HCT116 (cell line): ENCODE measurements at regions not wholly inside any gene's neighbourhood (a gene's known extent, or its start where the extent isn't known, plus 50 kb on each side); places are given as distances from the start of the nearest gene placed in this dataset.

Experiments used
- ATAC-seq: fragments of 200-7000 bp; cut with Tn5 transposase; 2 replicates; pipeline ENCODE4 v1.9.1; 2020; ENCODE audit warnings: mild to moderate bottlenecking, moderate library complexity
- BruUV-seq: library from RNA; stranded (reverse); fragments of 400-500 nt; replicated peaks from 2 replicates; lab custom pipeline; 2021; lab: Mats Ljungman, UMichigan
- CTCF ChIA-PET: fragments of 300-600 bp; sonication (Branson Sonifier 250); formaldehyde crosslinking; loops from one replicate; lab custom pipeline; 2021; ENCODE audit warnings: antibody characterized with exemption; lab: Charles Lee
- POLR2A ChIA-PET: fragments of 300-600, 350-600 bp; sonication (Branson Sonifier 250); formaldehyde crosslinking; loops from one replicate; lab custom pipeline; 2021; ENCODE audit warnings: antibody characterized with exemption; lab: Charles Lee
- RAD21 ChIA-PET, 2 experiments: fragments of 300-600 bp; sonication (Branson Sonifier 250); formaldehyde crosslinking; loops; one replicate each; lab custom pipeline; 2023; ENCODE audit warnings: low total read pairs in 2 of 2; ENCODE audit not compliant: uncharacterized antibody in 2 of 2, unreplicated experiment in 2 of 2, low non-redundant PET in 1 of 2; lab: Charles Lee
- DNase-seq: peaks from one replicate; pipeline ENCODE4 v3.0.0-alpha.2; 2010; ENCODE audit warnings: low read depth, low spot score
- H2AFZ ChIP-seq: fragments of 200-600 bp; shearing (Covaris generic), sonication (generic); 2 replicates; pipeline ENCODE4 v1.6.1; 2017; ENCODE audit warnings: low read depth, mixed run types, mixed read lengths, antibody characterized with exemption, low read length; ENCODE audit not compliant: poor library complexity, severe bottlenecking
- H3K27ac ChIP-seq: 2 replicates; pipeline ENCODE4 v1.5.1; 2012; ENCODE audit warnings: low read depth, low read length
- H3K27me3 ChIP-seq: fragments of 200-600 bp; sonication (generic); 2 replicates; pipeline ENCODE4 v1.6.1; 2016; ENCODE audit warnings: mixed run types, low read length, mixed read lengths; ENCODE audit not compliant: insufficient read depth
- H3K36me3 ChIP-seq, 2 experiments: fragments of 200-500 bp in 1 of 2; fragments of 200-600 bp in 1 of 2; sonication (Bioruptor generic) in 1 of 2; sonication (generic) in 1 of 2; 2 replicates each; pipeline versions ENCODE4 v1.5.1 to v1.6.1; 2014 to 2016; ENCODE audit warnings: low read length in 2 of 2, inconsistent platforms in 1 of 2, mixed read lengths in 1 of 2, mixed run types in 1 of 2; ENCODE audit not compliant: insufficient read depth in 2 of 2, control insufficient read depth in 1 of 2
- H3K4me1 ChIP-seq, 2 experiments: fragments of 200-600 bp in 1 of 2; sonication (generic) in 1 of 2; 2 replicates each; pipeline versions ENCODE4 v1.5.1 to v1.6.1; 2012 to 2017; ENCODE audit warnings: low read length in 2 of 2, inconsistent platforms in 1 of 2, mild to moderate bottlenecking in 1 of 2, mixed read lengths in 1 of 2, mixed run types in 1 of 2, moderate library complexity in 1 of 2; ENCODE audit not compliant: insufficient read depth in 2 of 2, control insufficient read depth in 1 of 2
- H3K4me2 ChIP-seq: fragments of 200-600 bp; sonication (generic); 2 replicates; pipeline ENCODE4 v1.6.1; 2017; ENCODE audit warnings: mixed run types, low read length, mixed read lengths
- H3K4me3 ChIP-seq, 2 experiments: fragments of 200-600 bp in 1 of 2; sonication (generic) in 1 of 2; replicated peaks in 1 of 2; 2 replicates each; pipeline ENCODE4 v1.5.1; 2011 to 2016; ENCODE audit warnings: low read length in 2 of 2, control low read depth in 1 of 2, low read depth in 1 of 2, mild to moderate bottlenecking in 1 of 2, mixed read lengths in 1 of 2, mixed run types in 1 of 2
- H3K79me2 ChIP-seq: fragments of 200-600 bp; sonication (generic); 2 replicates; pipeline ENCODE4 v1.6.1; 2017; ENCODE audit warnings: mild to moderate bottlenecking, mixed run types, low read length, moderate library complexity, mixed read lengths; ENCODE audit not compliant: insufficient read depth
- H3K9ac ChIP-seq: fragments of 200-600 bp; sonication (generic); 2 replicates; pipeline ENCODE4 v1.6.1; 2016; ENCODE audit warnings: low read length, mixed read lengths
- H3K9me2 ChIP-seq: fragments of 200-600 bp; sonication (generic), shearing (Covaris generic); 2 replicates; pipeline ENCODE4 v1.6.1; 2017; ENCODE audit warnings: mixed run types, mild to moderate bottlenecking, moderate library complexity; ENCODE audit not compliant: insufficient read depth
- H3K9me3 ChIP-seq, 2 experiments: fragments of 200-500 bp in 1 of 2; fragments of 200-600 bp in 1 of 2; sonication (Bioruptor generic) in 1 of 2; sonication (generic) in 1 of 2; 2 replicates each; pipeline ENCODE4 v1.6.1; 2014 to 2017; ENCODE audit warnings: low read length in 2 of 2, mixed read lengths in 2 of 2, inconsistent platforms in 1 of 2, low read depth in 1 of 2, mild to moderate bottlenecking in 1 of 2, mixed run types in 1 of 2, moderate library complexity in 1 of 2; ENCODE audit not compliant: control insufficient read depth in 1 of 2, insufficient read depth in 1 of 2
- H4K20me1 ChIP-seq: fragments of 200-600 bp; sonication (generic), shearing (Covaris generic); 2 replicates; pipeline ENCODE4 v1.6.1; 2017; ENCODE audit warnings: mixed run types, mild to moderate bottlenecking, moderate library complexity; ENCODE audit not compliant: insufficient read depth
- EGR1 ChIP-seq: IDR thresholded peaks from 2 replicates; pipeline ENCODE4 v1.6.1; 2012; ENCODE audit warnings: low read depth
- EZH2 ChIP-seq: fragments of 200-600 bp; sonication (generic); IDR thresholded peaks from 2 replicates; pipeline ENCODE4 v1.6.1; 2017; ENCODE audit warnings: antibody characterized with exemption, mixed run types
- FOSL1 ChIP-seq: IDR thresholded peaks from 2 replicates; pipeline ENCODE4 v1.6.1; 2012; ENCODE audit warnings: low read depth
- JUND ChIP-seq: IDR thresholded peaks from 2 replicates; pipeline ENCODE4 v1.6.1; 2012
- POLR2A ChIP-seq: IDR thresholded peaks from 2 replicates; pipeline ENCODE4 v1.7.0; 2011; ENCODE audit warnings: borderline replicate concordance; ENCODE audit not compliant: insufficient read depth, insufficient read length; ENCODE audit errors: extremely low read depth
- POLR2AphosphoS5 ChIP-seq: IDR thresholded peaks from 2 replicates; pipeline ENCODE4 v1.6.1; 2011; ENCODE audit warnings: mild to moderate bottlenecking, low read depth, low read length, moderate library complexity
- RAD21 ChIP-seq: IDR thresholded peaks from 2 replicates; pipeline ENCODE4 v1.6.1; 2012; ENCODE audit warnings: low read depth, mild to moderate bottlenecking
- SIN3A ChIP-seq: IDR thresholded peaks from 2 replicates; pipeline ENCODE4 v1.6.1; 2012; ENCODE audit warnings: low read depth
- SP1 ChIP-seq: IDR thresholded peaks from 2 replicates; pipeline ENCODE4 v1.6.1; 2012; ENCODE audit warnings: low read depth
- TCF7L2 ChIP-seq: IDR thresholded peaks from 2 replicates; pipeline ENCODE4 v1.7.0; 2011; ENCODE audit warnings: borderline replicate concordance, inconsistent platforms; ENCODE audit not compliant: insufficient read depth, insufficient read length; ENCODE audit errors: extremely low read depth
- YY1 ChIP-seq: IDR thresholded peaks from 2 replicates; pipeline ENCODE4 v1.6.1; 2011; ENCODE audit warnings: low read length, low read depth, moderate library complexity, mild to moderate bottlenecking; ENCODE audit not compliant: insufficient replicate concordance; ENCODE audit errors: extremely low read depth
- ZFX ChIP-seq: fragments of 450-650 bp; IDR thresholded peaks from 2 replicates; pipeline ENCODE4 v1.6.1; 2017
- ZNF274 ChIP-seq: fragments of 200-500 bp; sonication (Bioruptor generic); IDR thresholded peaks from 2 replicates; pipeline ENCODE4 v1.6.1; 2014; ENCODE audit warnings: mild to moderate bottlenecking, low read depth, low read length, inconsistent platforms
- intact Hi-C: fragments of 100-400 bp; cut with micrococcal nuclease; formaldehyde crosslinking; loops from 2 replicates; pipeline ENCODE4 v1.10.0; 2022
- TF ChIP-seq, protein P1 (sequence below), 3 experiments: fragments of 200-600 bp in 1 of 3; sonication (generic) in 1 of 3; IDR thresholded peaks in 2 of 3; conservative IDR thresholded peaks in 1 of 3; 2 replicates each; pipeline ENCODE4 v1.5.1; 2012 to 2017; ENCODE audit warnings: low read depth in 2 of 3, low read length in 2 of 3, antibody characterized with exemption in 1 of 3, borderline replicate concordance in 1 of 3, control low read depth in 1 of 3, mild to moderate bottlenecking in 1 of 3, mixed read lengths in 1 of 3, mixed run types in 1 of 3, moderate library complexity in 1 of 3; ENCODE audit not compliant: insufficient read depth in 1 of 3
- TF ChIP-seq, protein P2 (sequence below): IDR thresholded peaks from 2 replicates; pipeline ENCODE4 v1.6.1; 2011; ENCODE audit warnings: mild to moderate bottlenecking, low read length, moderate library complexity; ENCODE audit not compliant: insufficient replicate concordance; ENCODE audit errors: extremely low read depth

DNA sequence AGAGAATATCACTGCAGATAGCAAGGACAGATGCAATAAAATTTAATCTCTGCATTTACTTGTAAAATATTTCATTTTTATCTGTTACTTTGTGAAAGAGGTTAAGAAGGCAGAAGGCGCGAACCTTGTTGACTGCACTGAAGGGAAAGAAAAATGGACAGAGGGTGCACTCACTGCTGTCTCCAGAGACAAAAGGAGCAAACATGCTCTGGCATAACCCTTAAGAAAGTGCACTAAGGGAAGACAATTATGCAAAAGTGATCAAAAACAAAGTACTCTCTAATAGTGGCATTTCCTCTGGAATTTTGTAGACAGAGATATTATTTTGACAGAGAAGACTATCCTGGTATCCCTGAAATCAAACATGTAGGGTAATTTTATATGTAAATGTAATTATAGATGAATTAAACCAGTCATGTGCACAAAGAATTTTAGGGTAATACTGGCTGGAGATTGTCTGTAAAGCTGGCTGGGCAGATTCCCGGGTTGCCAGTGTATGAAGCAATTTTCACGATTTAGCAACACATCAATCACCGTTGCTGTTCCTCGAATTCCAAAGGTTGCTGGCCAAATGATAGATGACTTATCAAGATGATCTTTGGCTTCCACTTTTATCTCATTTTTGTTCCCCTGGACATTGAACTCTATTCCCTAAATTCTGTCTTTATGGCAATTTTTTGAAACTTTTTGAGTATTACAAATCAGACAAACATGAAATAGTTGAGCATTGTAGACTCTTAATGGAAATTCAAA, 1176.9 kb downstream of the SUCLG1 start:
- Histone ChIP-seq H3K9me3 (no peaks in the 10 kb centered on the region), H3K9me2 (no peaks in the 10 kb centered on the region), H3K27me3 (no peaks in the 10 kb centered on the region), H3K9ac (no peak overlapping the region), H3K79me2 (no peaks in the 10 kb centered on the region), H3K4me2 (no peak overlapping the region), H3K4me1 (no peaks in the 10 kb centered on the region), H2AFZ (no peak overlapping the region), H3K4me3 (no peak overlapping the region), H3K36me3 (no peaks in the 10 kb centered on the region), H3K27ac (no peak overlapping the region), H4K20me1 (no peaks in the 10 kb centered on the region)
- POLR2A ChIA-PET: no interaction called here
- RAD21 ChIA-PET: no interaction called here
- DNase-seq (no peak), ATAC-seq (no peak)
- CTCF ChIA-PET: no interaction called here
- BruUV-seq: no TSS peak
- intact Hi-C loops: no loop called here
- TF ChIP-seq, protein P1, sequence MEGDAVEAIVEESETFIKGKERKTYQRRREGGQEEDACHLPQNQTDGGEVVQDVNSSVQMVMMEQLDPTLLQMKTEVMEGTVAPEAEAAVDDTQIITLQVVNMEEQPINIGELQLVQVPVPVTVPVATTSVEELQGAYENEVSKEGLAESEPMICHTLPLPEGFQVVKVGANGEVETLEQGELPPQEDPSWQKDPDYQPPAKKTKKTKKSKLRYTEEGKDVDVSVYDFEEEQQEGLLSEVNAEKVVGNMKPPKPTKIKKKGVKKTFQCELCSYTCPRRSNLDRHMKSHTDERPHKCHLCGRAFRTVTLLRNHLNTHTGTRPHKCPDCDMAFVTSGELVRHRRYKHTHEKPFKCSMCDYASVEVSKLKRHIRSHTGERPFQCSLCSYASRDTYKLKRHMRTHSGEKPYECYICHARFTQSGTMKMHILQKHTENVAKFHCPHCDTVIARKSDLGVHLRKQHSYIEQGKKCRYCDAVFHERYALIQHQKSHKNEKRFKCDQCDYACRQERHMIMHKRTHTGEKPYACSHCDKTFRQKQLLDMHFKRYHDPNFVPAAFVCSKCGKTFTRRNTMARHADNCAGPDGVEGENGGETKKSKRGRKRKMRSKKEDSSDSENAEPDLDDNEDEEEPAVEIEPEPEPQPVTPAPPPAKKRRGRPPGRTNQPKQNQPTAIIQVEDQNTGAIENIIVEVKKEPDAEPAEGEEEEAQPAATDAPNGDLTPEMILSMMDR (IDR thresholded peaks at IDR 0.05 in 2 of 3, conservative IDR thresholded peaks at IDR 0.05 in 1 of 3; ENCODE audit: borderline replicate concordance in 1 of 3, insufficient read depth in 1 of 3, low read depth in 2 of 3, low read length in 2 of 3): no peak
- TF ChIP-seq JUND: no peak
- TF ChIP-seq SP1: no peak
- TF ChIP-seq TCF7L2: no peak
- no peak for TF ChIP-seq ZNF274
- TF ChIP-seq FOSL1: no peak
- TF ChIP-seq ZFX: no peak
- TF ChIP-seq, protein P2, sequence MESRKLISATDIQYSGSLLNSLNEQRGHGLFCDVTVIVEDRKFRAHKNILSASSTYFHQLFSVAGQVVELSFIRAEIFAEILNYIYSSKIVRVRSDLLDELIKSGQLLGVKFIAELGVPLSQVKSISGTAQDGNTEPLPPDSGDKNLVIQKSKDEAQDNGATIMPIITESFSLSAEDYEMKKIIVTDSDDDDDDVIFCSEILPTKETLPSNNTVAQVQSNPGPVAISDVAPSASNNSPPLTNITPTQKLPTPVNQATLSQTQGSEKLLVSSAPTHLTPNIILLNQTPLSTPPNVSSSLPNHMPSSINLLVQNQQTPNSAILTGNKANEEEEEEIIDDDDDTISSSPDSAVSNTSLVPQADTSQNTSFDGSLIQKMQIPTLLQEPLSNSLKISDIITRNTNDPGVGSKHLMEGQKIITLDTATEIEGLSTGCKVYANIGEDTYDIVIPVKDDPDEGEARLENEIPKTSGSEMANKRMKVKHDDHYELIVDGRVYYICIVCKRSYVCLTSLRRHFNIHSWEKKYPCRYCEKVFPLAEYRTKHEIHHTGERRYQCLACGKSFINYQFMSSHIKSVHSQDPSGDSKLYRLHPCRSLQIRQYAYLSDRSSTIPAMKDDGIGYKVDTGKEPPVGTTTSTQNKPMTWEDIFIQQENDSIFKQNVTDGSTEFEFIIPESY: no peak
- TF ChIP-seq SIN3A: no peak
- no peak for TF ChIP-seq EGR1
- TF ChIP-seq RAD21: no peak
- TF ChIP-seq POLR2AphosphoS5: no peak
- no peak for TF ChIP-seq EZH2
- TF ChIP-seq POLR2A: no peak
- no peak for TF ChIP-seq YY1
